ENCODE measurements at regions not wholly inside any gene's neighbourhood (a gene's known extent, or its start where the extent isn't known, plus 50 kb on each side); places are given as distances from the start of the nearest gene placed in this dataset.
A peak's percentile ranks its signal among the peaks of the same experiment; 100 is the strongest.

DNA sequence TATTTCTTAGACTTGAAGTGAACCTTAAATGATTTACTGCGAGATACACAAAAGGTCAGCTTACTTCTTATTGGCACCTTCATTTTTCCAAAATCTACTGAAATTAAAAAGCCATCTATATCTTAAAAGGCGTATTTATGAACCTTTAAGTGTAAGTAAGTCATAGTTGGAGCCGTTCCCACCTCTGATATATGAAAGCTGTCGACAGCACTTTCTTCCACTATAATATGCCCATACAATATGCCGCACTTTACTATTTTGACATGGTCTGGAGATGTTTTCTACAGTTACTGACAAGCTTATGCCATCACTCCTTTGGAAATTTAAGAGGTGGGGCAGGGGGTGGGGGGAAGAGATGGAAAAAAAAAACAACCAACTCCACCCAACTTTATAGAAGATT lies 155.3 kb downstream of the PHETA1 start:
- H3K4me3 ChIP-seq (ENCODE audit: low read depth, low read length) = no peak overlapping the region
- TF ChIP-seq EGR2 (tag by site-specific recombination; IDR thresholded peaks at IDR 0.05; ENCODE audit: low read depth) = no peak
- no peaks in the 10 kb centered on the region for H3K4me1 ChIP-seq (ENCODE audit: control insufficient read depth, insufficient read depth, low read length)
- H3K36me3 ChIP-seq (ENCODE audit: control insufficient read depth in 2 of 2, insufficient read depth in 1 of 2, low read length in 2 of 2) = no peaks in the 10 kb centered on the region
- ChIA-PET POLR2A (no interaction called here), CTCF (interaction anchor here (0.6 kb wide), 1 partner anchor 17 kb away, joined by 3 read pairs; no protein-coding TSS in a partner anchor)
- H3K9me3 ChIP-seq (ENCODE audit: control insufficient read depth, insufficient read depth, low read depth, low read length) = no peaks in the 10 kb centered on the region
- no peak overlapping the region for H3K27ac ChIP-seq (ENCODE audit: extremely low read depth, low read depth, low read length)

DNA sequence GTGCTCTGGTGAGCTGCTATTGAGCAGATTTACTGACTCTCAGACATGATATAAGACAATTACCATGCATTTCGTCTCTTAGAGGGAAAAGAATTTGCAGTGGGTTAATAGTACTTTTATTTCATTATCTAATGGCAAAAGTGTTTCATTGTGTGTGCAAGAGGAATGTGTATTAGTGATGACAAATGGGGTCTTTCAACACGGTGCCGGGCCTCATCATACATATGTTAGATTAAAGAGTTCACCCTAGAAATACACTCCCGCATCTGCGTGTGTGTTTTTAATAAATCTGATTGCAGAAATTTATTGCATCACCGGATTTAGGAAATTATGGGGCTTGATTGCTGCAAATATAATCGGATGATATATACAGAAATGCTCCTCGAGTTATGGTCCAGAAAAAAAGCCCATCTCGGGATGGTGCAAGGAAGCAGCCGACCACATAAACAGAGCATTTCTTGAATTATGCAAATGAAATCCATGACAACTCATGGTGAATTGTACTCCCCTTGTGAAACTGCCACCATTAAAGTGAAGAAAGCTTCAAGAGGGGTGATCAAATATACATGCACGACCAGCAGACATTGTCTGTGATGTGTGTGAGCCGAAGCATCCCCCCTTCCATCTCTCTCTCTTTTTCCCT lies 156.0 kb downstream of the PHETA1 start:
- no peak for TF ChIP-seq HOXA7 (CRISPR knock-in tag; IDR thresholded peaks at IDR 0.05; ENCODE audit: borderline replicate concordance)
- no peak for TF ChIP-seq ZNF473 (tag by site-specific recombination; IDR thresholded peaks at IDR 0.05)
- TF ChIP-seq ZNF138 (tag by site-specific recombination; IDR thresholded peaks at IDR 0.05; ENCODE audit: borderline replicate concordance) = no peak
- no peak for TF ChIP-seq KLF10 (tag by site-specific recombination; IDR thresholded peaks at IDR 0.05)
- no peak for TF ChIP-seq ZNF558 (tag by site-specific recombination; IDR thresholded peaks at IDR 0.05)
- TF ChIP-seq ZIC2 (tag by site-specific recombination; IDR thresholded peaks at IDR 0.05) = no peak
- TF ChIP-seq SALL2 (tag by site-specific recombination; IDR thresholded peaks at IDR 0.05; ENCODE audit: borderline replicate concordance) = no peak
- TF ChIP-seq ZNF621 (tag by site-specific recombination; IDR thresholded peaks at IDR 0.05) = no peak
- TF ChIP-seq ZNF510 (tag by site-specific recombination; IDR thresholded peaks at IDR 0.05; ENCODE audit: insufficient replicate concordance) = no peak
- TF ChIP-seq ZNF274 (IDR thresholded peaks at IDR 0.05; ENCODE audit: low read length) = no peak
- no peak for TF ChIP-seq ZNF274 (tag by site-specific recombination; IDR thresholded peaks at IDR 0.05; ENCODE audit: borderline replicate concordance)
- no peak for TF ChIP-seq ZNF792 (tag by site-specific recombination; IDR thresholded peaks at IDR 0.05)
- Histone ChIP-seq H3K27ac (ENCODE audit: extremely low read depth, low read depth, low read length) (no peak overlapping the region), H3K4me1 (ENCODE audit: control insufficient read depth, insufficient read depth, low read length) (no peaks in the 10 kb centered on the region), H3K36me3 (ENCODE audit: control insufficient read depth in 2 of 2, insufficient read depth in 1 of 2, low read length in 2 of 2) (no peaks in the 10 kb centered on the region), H3K9me3 (ENCODE audit: control insufficient read depth, insufficient read depth, low read depth, low read length) (no peaks in the 10 kb centered on the region), H3K4me3 (ENCODE audit: low read depth, low read length) (no peak overlapping the region)
- ChIA-PET POLR2A (no interaction called here), CTCF (no interaction called here)

DNA sequence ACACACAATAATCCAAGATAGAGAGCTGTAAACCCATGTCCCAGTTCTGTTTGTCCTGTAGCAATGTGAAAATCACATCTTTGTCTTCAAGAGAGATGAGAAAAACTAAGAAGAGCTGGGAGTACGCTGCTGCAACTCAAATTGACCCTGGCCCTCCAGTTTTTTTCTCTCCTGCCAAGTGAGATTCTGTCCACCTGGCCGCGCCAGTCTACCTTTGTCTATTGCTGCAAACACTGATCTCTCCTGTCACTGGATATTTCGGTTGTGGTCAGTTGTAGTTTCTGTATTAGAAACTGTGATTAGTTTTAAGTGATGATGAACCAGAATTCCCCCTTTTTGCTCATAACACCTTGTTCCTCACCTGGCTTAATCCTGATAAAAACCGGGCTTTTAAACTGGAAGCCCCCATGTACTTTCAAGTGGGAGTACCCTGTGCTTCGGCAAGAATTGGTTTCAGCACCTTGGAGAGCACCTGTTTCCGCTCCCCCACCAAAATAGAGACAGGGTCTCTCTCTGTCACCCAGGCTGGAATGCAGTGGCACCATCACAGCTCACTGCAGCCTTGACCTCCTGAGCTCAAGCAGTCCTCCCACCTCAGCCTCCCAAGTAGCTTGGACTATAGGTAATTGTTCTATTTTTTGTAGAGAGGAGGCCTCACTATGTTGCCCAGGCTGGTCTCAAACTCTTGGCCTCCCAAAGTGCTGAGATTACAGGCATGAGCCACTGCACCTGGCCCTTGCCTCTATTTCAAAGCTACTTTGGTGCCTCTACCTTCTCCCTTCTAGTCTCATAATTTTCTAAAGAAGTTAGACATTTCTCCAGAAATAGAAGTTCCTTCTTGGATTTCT lies 156.8 kb downstream of the PHETA1 start:
- no peak overlapping the region for H3K27ac ChIP-seq (ENCODE audit: extremely low read depth, low read depth, low read length)
- no peaks in the 10 kb centered on the region for H3K36me3 ChIP-seq (ENCODE audit: control insufficient read depth in 2 of 2, insufficient read depth in 1 of 2, low read length in 2 of 2)
- no peak overlapping the region for H3K4me3 ChIP-seq (ENCODE audit: low read depth, low read length)
- CTCF ChIA-PET = interaction anchor here (0.6 to 0.7 kb wide), 2 partner anchors 27 to 65 kb away, joined by 3 to 4 read pairs; no protein-coding TSS in a partner anchor
- no peaks in the 10 kb centered on the region for H3K9me3 ChIP-seq (ENCODE audit: control insufficient read depth, insufficient read depth, low read depth, low read length)
- TF ChIP-seq ZNF433 (tag by site-specific recombination; IDR thresholded peaks at IDR 0.05; ENCODE audit: low read depth) = no peak
- TF ChIP-seq, protein P1, sequence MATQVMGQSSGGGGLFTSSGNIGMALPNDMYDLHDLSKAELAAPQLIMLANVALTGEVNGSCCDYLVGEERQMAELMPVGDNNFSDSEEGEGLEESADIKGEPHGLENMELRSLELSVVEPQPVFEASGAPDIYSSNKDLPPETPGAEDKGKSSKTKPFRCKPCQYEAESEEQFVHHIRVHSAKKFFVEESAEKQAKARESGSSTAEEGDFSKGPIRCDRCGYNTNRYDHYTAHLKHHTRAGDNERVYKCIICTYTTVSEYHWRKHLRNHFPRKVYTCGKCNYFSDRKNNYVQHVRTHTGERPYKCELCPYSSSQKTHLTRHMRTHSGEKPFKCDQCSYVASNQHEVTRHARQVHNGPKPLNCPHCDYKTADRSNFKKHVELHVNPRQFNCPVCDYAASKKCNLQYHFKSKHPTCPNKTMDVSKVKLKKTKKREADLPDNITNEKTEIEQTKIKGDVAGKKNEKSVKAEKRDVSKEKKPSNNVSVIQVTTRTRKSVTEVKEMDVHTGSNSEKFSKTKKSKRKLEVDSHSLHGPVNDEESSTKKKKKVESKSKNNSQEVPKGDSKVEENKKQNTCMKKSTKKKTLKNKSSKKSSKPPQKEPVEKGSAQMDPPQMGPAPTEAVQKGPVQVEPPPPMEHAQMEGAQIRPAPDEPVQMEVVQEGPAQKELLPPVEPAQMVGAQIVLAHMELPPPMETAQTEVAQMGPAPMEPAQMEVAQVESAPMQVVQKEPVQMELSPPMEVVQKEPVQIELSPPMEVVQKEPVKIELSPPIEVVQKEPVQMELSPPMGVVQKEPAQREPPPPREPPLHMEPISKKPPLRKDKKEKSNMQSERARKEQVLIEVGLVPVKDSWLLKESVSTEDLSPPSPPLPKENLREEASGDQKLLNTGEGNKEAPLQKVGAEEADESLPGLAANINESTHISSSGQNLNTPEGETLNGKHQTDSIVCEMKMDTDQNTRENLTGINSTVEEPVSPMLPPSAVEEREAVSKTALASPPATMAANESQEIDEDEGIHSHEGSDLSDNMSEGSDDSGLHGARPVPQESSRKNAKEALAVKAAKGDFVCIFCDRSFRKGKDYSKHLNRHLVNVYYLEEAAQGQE (tag by site-specific recombination; IDR thresholded peaks at IDR 0.05) = peak; percentile 97
- H3K4me1 ChIP-seq (ENCODE audit: control insufficient read depth, insufficient read depth, low read length) = no peaks in the 10 kb centered on the region
- POLR2A ChIA-PET = no interaction called here

Measured in HEK293 (cell line).